ENCODE measurements at regions not wholly inside any gene's neighbourhood (a gene's known extent, or its start where the extent isn't known, plus 50 kb on each side); places are given as distances from the start of the nearest gene placed in this dataset.

DNA sequence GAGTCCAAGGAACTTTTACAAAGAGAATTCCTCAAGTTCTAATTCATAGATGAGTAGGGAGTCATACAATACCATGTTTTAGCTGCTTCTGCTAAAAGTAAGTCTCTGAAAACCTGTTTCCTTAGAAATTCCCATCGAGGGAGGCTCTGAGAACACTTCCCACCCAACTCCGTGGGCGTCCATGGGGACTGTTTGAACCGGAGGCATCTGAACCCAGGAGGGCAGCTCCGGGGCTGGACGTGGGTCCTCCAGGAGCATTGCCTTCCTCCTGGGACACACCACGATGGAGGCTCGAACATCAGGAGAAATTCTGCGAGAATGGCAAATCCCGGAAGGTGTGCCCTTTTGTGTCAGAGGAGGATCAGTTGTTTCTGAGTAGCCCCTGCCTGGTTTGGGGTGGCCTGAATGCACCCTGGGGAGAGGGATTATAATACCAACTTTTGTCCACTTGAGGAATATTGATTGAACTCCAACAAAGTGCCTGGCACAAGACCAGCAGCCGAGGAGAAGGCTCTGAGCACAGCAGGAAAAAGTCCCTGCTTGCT, 327.5 kb upstream of the SALL3 start:
- H3K36me3 ChIP-seq (replicated peaks in 1 of 2; ENCODE audit: control insufficient read depth in 2 of 2, insufficient read depth in 2 of 2, low read length in 2 of 2), result no peaks in the 10 kb centered on the region
- H2BK120ac ChIP-seq (ENCODE audit: low read depth, low read length), result no peak overlapping the region
- no peaks in the 10 kb centered on the region for H3K27me3 ChIP-seq (ENCODE audit: control insufficient read depth in 3 of 3, insufficient read depth in 3 of 3, low read depth in 1 of 3, low read length in 3 of 3)
- H2BK5ac ChIP-seq (ENCODE audit: low read length), result no peak overlapping the region
- no peak overlapping the region for H2AFZ ChIP-seq (ENCODE audit: low read length)
- H3K9ac ChIP-seq (ENCODE audit: low read depth, low read length, poor library complexity), result no peak overlapping the region
- DNase-seq (ENCODE audit: low spot score), result no peak
- no peak overlapping the region for H4K8ac ChIP-seq (ENCODE audit: low read depth, low read length)
- peaks cover 0 to 16% of the 10 kb centered on the region in 2 donors for H3K9me3 ChIP-seq (replicated peaks in 1 of 2; ENCODE audit: control insufficient read depth in 2 of 2, insufficient read depth in 1 of 2, low read depth in 1 of 2, low read length in 2 of 2)
- H2AK5ac ChIP-seq (ENCODE audit: low read depth, low read length), result no peak overlapping the region
- H2BK15ac ChIP-seq (ENCODE audit: low read length), result no peak overlapping the region
- WGBS, 2 donors (ENCODE audit: extremely low coverage in 2 of 2, insufficient read length in 2 of 2, insufficient replicate concordance in 1 of 2), result no CpG with 5 or more reads among the region's 11 CpGs
- no peak overlapping the region for H3K23ac ChIP-seq (ENCODE audit: low read depth, low read length, poor library complexity)
- no peaks in the 10 kb centered on the region for H3K4me1 ChIP-seq (ENCODE audit: control insufficient read depth in 2 of 2, insufficient read depth in 1 of 2, low read depth in 1 of 2, low read length in 2 of 2)
- H4K91ac ChIP-seq (ENCODE audit: low read depth, low read length, poor library complexity), result no peak overlapping the region
- no peak overlapping the region for H3K4me2 ChIP-seq (ENCODE audit: insufficient read depth, low read length, poor library complexity, severe bottlenecking)
- no peak overlapping the region for H3K27ac ChIP-seq (replicated peaks; ENCODE audit: low read length)
- no peak overlapping the region for H3K14ac ChIP-seq (ENCODE audit: low read length)
- H3K18ac ChIP-seq (ENCODE audit: low read length), result no peak overlapping the region
- H2BK12ac ChIP-seq (ENCODE audit: low read length), result no peak overlapping the region
- no peak overlapping the region for H3K4ac ChIP-seq (ENCODE audit: low read length)
- no peaks in the 10 kb centered on the region for H3K79me1 ChIP-seq (ENCODE audit: low read depth, low read length)
- H3K4me3 ChIP-seq (ENCODE audit: low read length in 2 of 2), result peak overlapping the region in 1 of 2 donors; percentile 61

DNA sequence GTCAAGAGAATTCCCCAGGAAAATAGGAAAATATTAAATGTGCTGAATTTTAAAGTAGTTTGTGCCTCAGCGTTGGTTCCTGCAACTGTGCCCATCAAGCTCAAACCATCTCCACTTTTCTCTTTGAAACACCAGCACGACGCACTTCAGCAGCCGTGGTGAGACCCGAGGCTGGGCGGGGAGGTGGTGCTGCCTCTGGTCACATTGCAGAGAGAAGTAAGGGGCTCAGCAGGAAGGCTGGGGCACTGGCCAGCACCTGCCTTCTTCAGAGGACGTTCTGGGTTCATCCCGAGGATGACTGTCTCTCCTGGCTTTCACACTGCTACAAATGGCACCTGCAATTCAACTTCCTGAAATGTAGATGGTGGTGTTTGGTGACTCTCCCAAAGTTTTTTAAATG, 323.7 kb upstream of the SALL3 start:
- Histone ChIP-seq H4K91ac (ENCODE audit: low read depth, low read length, poor library complexity) (no peak overlapping the region), H3K14ac (ENCODE audit: low read length) (no peak overlapping the region), H4K8ac (ENCODE audit: low read depth, low read length) (no peak overlapping the region), H2BK5ac (ENCODE audit: low read length) (no peak overlapping the region), H3K4me3 (ENCODE audit: low read length in 2 of 2) (no peak overlapping the region), H2AK5ac (ENCODE audit: low read depth, low read length) (no peak overlapping the region), H3K18ac (ENCODE audit: low read length) (no peak overlapping the region), H3K23ac (ENCODE audit: low read depth, low read length, poor library complexity) (no peak overlapping the region), H2BK15ac (ENCODE audit: low read length) (no peak overlapping the region), H3K36me3 (replicated peaks in 1 of 2; ENCODE audit: control insufficient read depth in 2 of 2, insufficient read depth in 2 of 2, low read length in 2 of 2) (no peaks in the 10 kb centered on the region), H3K27me3 (ENCODE audit: control insufficient read depth in 3 of 3, insufficient read depth in 3 of 3, low read depth in 1 of 3, low read length in 3 of 3) (no peaks in the 10 kb centered on the region), H3K4me2 (ENCODE audit: insufficient read depth, low read length, poor library complexity, severe bottlenecking) (no peak overlapping the region), H3K9me3 (replicated peaks in 1 of 2; ENCODE audit: control insufficient read depth in 2 of 2, insufficient read depth in 1 of 2, low read depth in 1 of 2, low read length in 2 of 2) (peaks cover 0 to 16% of the 10 kb centered on the region in 2 donors), H2AFZ (ENCODE audit: low read length) (no peak overlapping the region), H3K27ac (replicated peaks; ENCODE audit: low read length) (no peak overlapping the region), H2BK120ac (ENCODE audit: low read depth, low read length) (no peak overlapping the region), H3K4me1 (ENCODE audit: control insufficient read depth in 2 of 2, insufficient read depth in 1 of 2, low read depth in 1 of 2, low read length in 2 of 2) (no peaks in the 10 kb centered on the region), H3K9ac (ENCODE audit: low read depth, low read length, poor library complexity) (no peak overlapping the region), H2BK12ac (ENCODE audit: low read length) (no peak overlapping the region), H3K4ac (ENCODE audit: low read length) (no peak overlapping the region), H3K79me1 (ENCODE audit: low read depth, low read length) (peaks cover 3% of the 10 kb centered on the region)
- DNase-seq (ENCODE audit: low spot score), result no peak
- no CpG with 5 or more reads among the region's 8 CpGs for WGBS, 2 donors (ENCODE audit: extremely low coverage in 2 of 2, insufficient read length in 2 of 2, insufficient replicate concordance in 1 of 2)

- Histone ChIP-seq H3K4ac (ENCODE audit: low read length) (no peak overlapping the region), H2BK12ac (ENCODE audit: low read length) (no peak overlapping the region), H4K91ac (ENCODE audit: low read depth, low read length, poor library complexity) (no peak overlapping the region), H3K36me3 (replicated peaks in 1 of 2; ENCODE audit: control insufficient read depth in 2 of 2, insufficient read depth in 2 of 2, low read length in 2 of 2) (no peaks in the 10 kb centered on the region), H3K18ac (ENCODE audit: low read length) (peak overlapping the region; percentile 57), H3K23ac (ENCODE audit: low read depth, low read length, poor library complexity) (no peak overlapping the region), H2AK5ac (ENCODE audit: low read depth, low read length) (no peak overlapping the region), H3K4me3 (ENCODE audit: low read length in 2 of 2) (no peak overlapping the region), H2BK15ac (ENCODE audit: low read length) (no peak overlapping the region), H3K4me1 (ENCODE audit: control insufficient read depth in 2 of 2, insufficient read depth in 1 of 2, low read depth in 1 of 2, low read length in 2 of 2) (no peaks in the 10 kb centered on the region), H3K9ac (ENCODE audit: low read depth, low read length, poor library complexity) (peak overlapping the region; percentile 60), H3K27me3 (ENCODE audit: control insufficient read depth in 3 of 3, insufficient read depth in 3 of 3, low read depth in 1 of 3, low read length in 3 of 3) (no peaks in the 10 kb centered on the region), H3K4me2 (ENCODE audit: insufficient read depth, low read length, poor library complexity, severe bottlenecking) (no peak overlapping the region), H2BK120ac (ENCODE audit: low read depth, low read length) (no peak overlapping the region), H3K14ac (ENCODE audit: low read length) (no peak overlapping the region), H3K27ac (replicated peaks; ENCODE audit: low read length) (no peak overlapping the region), H2BK5ac (ENCODE audit: low read length) (no peak overlapping the region), H4K8ac (ENCODE audit: low read depth, low read length) (no peak overlapping the region), H3K9me3 (replicated peaks in 1 of 2; ENCODE audit: control insufficient read depth in 2 of 2, insufficient read depth in 1 of 2, low read depth in 1 of 2, low read length in 2 of 2) (peaks cover 0 to 16% of the 10 kb centered on the region in 2 donors), H3K79me1 (ENCODE audit: low read depth, low read length) (peaks cover 3% of the 10 kb centered on the region), H2AFZ (ENCODE audit: low read length) (no peak overlapping the region)
- DNase-seq (ENCODE audit: low spot score), result no peak
- WGBS, 2 donors (ENCODE audit: extremely low coverage in 2 of 2, insufficient read length in 2 of 2, insufficient replicate concordance in 1 of 2), result no CpG with 5 or more reads among the region's 21 CpGs
Measured at GRCh38 chr18:78656346-78656925, 323.2 kb upstream of the SALL3 start.

- H3K4ac ChIP-seq (ENCODE audit: low read length), result no peak overlapping the region
- no peak overlapping the region for H2BK12ac ChIP-seq (ENCODE audit: low read length)
- peak overlapping the region; percentile 44 for H3K18ac ChIP-seq (ENCODE audit: low read length)
- H3K4me2 ChIP-seq (ENCODE audit: insufficient read depth, low read length, poor library complexity, severe bottlenecking), result no peak overlapping the region
- H2BK15ac ChIP-seq (ENCODE audit: low read length), result no peak overlapping the region
- H2BK120ac ChIP-seq (ENCODE audit: low read depth, low read length), result no peak overlapping the region
- peak overlapping the region; percentile 43 for H4K8ac ChIP-seq (ENCODE audit: low read depth, low read length)
- no peak overlapping the region for H3K9ac ChIP-seq (ENCODE audit: low read depth, low read length, poor library complexity)
- H2AK5ac ChIP-seq (ENCODE audit: low read depth, low read length), result peak overlapping the region; percentile 53
- WGBS, 2 donors (ENCODE audit: extremely low coverage in 2 of 2, insufficient read length in 2 of 2, insufficient replicate concordance in 1 of 2), result no CpG with 5 or more reads among the region's 8 CpGs
- no peak overlapping the region for H4K91ac ChIP-seq (ENCODE audit: low read depth, low read length, poor library complexity)
- DNase-seq (ENCODE audit: low spot score), result no peak
- peaks cover 0 to 7% of the 10 kb centered on the region in 2 donors for H3K9me3 ChIP-seq (replicated peaks in 1 of 2; ENCODE audit: control insufficient read depth in 2 of 2, insufficient read depth in 1 of 2, low read depth in 1 of 2, low read length in 2 of 2)
- no peaks in the 10 kb centered on the region for H3K4me1 ChIP-seq (ENCODE audit: control insufficient read depth in 2 of 2, insufficient read depth in 1 of 2, low read depth in 1 of 2, low read length in 2 of 2)
- H2AFZ ChIP-seq (ENCODE audit: low read length), result no peak overlapping the region
- H2BK5ac ChIP-seq (ENCODE audit: low read length), result peak overlapping the region; percentile 4
- H3K79me1 ChIP-seq (ENCODE audit: low read depth, low read length), result peaks cover 3% of the 10 kb centered on the region
- no peaks in the 10 kb centered on the region for H3K36me3 ChIP-seq (replicated peaks in 1 of 2; ENCODE audit: control insufficient read depth in 2 of 2, insufficient read depth in 2 of 2, low read length in 2 of 2)
- H3K23ac ChIP-seq (ENCODE audit: low read depth, low read length, poor library complexity), result peak overlapping the region; percentile 80
- no peaks in the 10 kb centered on the region for H3K27me3 ChIP-seq (ENCODE audit: control insufficient read depth in 3 of 3, insufficient read depth in 3 of 3, low read depth in 1 of 3, low read length in 3 of 3)
- no peak overlapping the region for H3K14ac ChIP-seq (ENCODE audit: low read length)
- H3K4me3 ChIP-seq (ENCODE audit: low read length in 2 of 2), result no peak overlapping the region
- no peak overlapping the region for H3K27ac ChIP-seq (replicated peaks; ENCODE audit: low read length)
Measured at GRCh38 chr18:78658531-78658930, 321.1 kb upstream of the SALL3 start.

Measured in neuronal stem cell (in vitro differentiated cells).